Prostate gland (tissue), 2 donors: ENCODE measurements at regions not wholly inside any gene's neighbourhood (a gene's known extent, or its start where the extent isn't known, plus 50 kb on each side); places are given as distances from the start of the nearest gene placed in this dataset.

Experiments used
- CTCF ChIP-seq, 4 experiments: fragments of 200-600 bp in 2 of 4; fragments of 450-650 bp in 2 of 4; sonication (generic) in 2 of 4; IDR thresholded peaks; 1 replicate in 3 of 4; 2 replicates in 1 of 4; pipeline ENCODE4 v1.5.1; 2016 to 2019; ENCODE audit warnings: antibody characterized with exemption in 4 of 4, mild to moderate bottlenecking in 2 of 4, moderate library complexity in 2 of 4
- POLR2AphosphoS5 ChIP-seq: sonication (generic); formaldehyde crosslinking; IDR thresholded peaks from one replicate; pipeline ENCODE4 v1.6.1; 2017; ENCODE audit warnings: antibody characterized with exemption

GRCh38 chr1:88145752-88146151 lies 538.3 kb upstream of the PKN2 start:
- TF ChIP-seq CTCF (IDR thresholded peaks at IDR 0.05) (no peak), POLR2AphosphoS5 (no peak)
